ENCODE measurements at regions not wholly inside any gene's neighbourhood (a gene's known extent, or its start where the extent isn't known, plus 50 kb on each side); places are given as distances from the start of the nearest gene placed in this dataset.

- DNase-seq (ENCODE audit: low read depth), result no peak
Measured at GRCh38 chr2:120898961-120899750, 163.5 kb downstream of the GLI2 start.

GRCh38 chr2:120899771-120900170, 164.1 kb downstream of the GLI2 start:
- no peak for DNase-seq (ENCODE audit: low read depth)

- no peak for DNase-seq (ENCODE audit: low read depth)
Measured at GRCh38 chr2:120901201-120901600, 165.5 kb downstream of the GLI2 start.

- no peak for DNase-seq (ENCODE audit: low read depth)
Measured at GRCh38 chr2:120902592-120902991, 166.9 kb downstream of the GLI2 start.

GRCh38 chr2:120904379-120904778, 168.7 kb downstream of the GLI2 start:
- DNase-seq (ENCODE audit: low read depth), result no peak

- no peak for DNase-seq (ENCODE audit: low read depth)
Measured at GRCh38 chr2:120904830-120905234, 169.2 kb downstream of the GLI2 start.

- no peak for DNase-seq (ENCODE audit: low read depth)
Measured at GRCh38 chr2:120905298-120905697, 169.6 kb downstream of the GLI2 start.

GRCh38 chr2:120905824-120906571, 170.3 kb downstream of the GLI2 start:
- no peak for DNase-seq (ENCODE audit: low read depth)

- DNase-seq (ENCODE audit: low read depth), result no peak
Measured at GRCh38 chr2:120906914-120907313, 171.2 kb downstream of the GLI2 start.

- no peak for DNase-seq (ENCODE audit: low read depth)
Measured at GRCh38 chr2:120907822-120908221, 172.2 kb downstream of the GLI2 start.

- peak; percentile 84 for DNase-seq (ENCODE audit: low read depth)
Measured at GRCh38 chr2:120908314-120908975, 172.8 kb downstream of the GLI2 start.

GRCh38 chr2:120909102-120909501, 173.4 kb downstream of the GLI2 start:
- DNase-seq (ENCODE audit: low read depth), result no peak

GRCh38 chr2:120910164-120910563, 174.5 kb downstream of the GLI2 start:
- no peak for DNase-seq (ENCODE audit: low read depth)

- peak; percentile 81 for DNase-seq (ENCODE audit: low read depth)
Measured at GRCh38 chr2:120910956-120911951, 175.6 kb downstream of the GLI2 start.

- DNase-seq (ENCODE audit: low read depth), result no peak
Measured at GRCh38 chr2:120912101-120912985, 176.7 kb downstream of the GLI2 start.

- no peak for DNase-seq (ENCODE audit: low read depth)
Measured at GRCh38 chr2:120913972-120914838, 178.5 kb downstream of the GLI2 start.

GRCh38 chr2:120914839-120915521, 179.3 kb downstream of the GLI2 start:
- peak; percentile 93 for DNase-seq (ENCODE audit: low read depth)

GRCh38 chr2:120915670-120916069, 180.0 kb downstream of the GLI2 start:
- no peak for DNase-seq (ENCODE audit: low read depth)

GRCh38 chr2:120916446-120916845, 180.8 kb downstream of the GLI2 start:
- no peak for DNase-seq (ENCODE audit: low read depth)

Data from M059J (cell line).